ENCODE measurements at regions not wholly inside any gene's neighbourhood (a gene's known extent, or its start where the extent isn't known, plus 50 kb on each side); places are given as distances from the start of the nearest gene placed in this dataset.
"Not testable (repeated sequence)": the region's sequence is repeated elsewhere in the genome, so short reads cannot be mapped to it uniquely, and the experiment has no call there.

DNA sequence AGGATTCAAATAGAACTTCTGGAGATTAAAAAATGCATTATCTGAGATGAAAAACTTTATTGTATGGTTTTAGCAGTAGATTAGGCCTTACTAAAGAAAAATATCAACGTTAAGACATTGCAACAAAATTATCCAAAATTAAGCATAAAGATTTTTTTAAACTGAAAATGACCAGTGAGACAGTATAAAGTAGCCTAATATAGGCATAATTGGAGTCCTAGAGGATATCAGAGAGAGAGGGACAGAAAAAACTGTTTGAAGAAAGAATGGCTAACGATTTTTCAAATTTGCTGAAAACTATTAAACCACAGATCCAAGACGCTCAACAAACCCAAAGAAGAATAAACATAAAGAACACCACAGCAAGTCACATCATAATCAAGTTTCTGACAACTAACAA lies 149.5 kb upstream of the LMNTD1 start:
- no peak for DNase-seq
- Histone ChIP-seq H3K36me3 (no peaks in the 10 kb centered on the region), H3K27ac (no peak overlapping the region), H3K4me3 (no peak overlapping the region), H3K9me3 (no peaks in the 10 kb centered on the region), H3K27me3 (no peaks in the 10 kb centered on the region), H3K4me1 (no peaks in the 10 kb centered on the region)
- in situ Hi-C loops (cut with MboI; ENCODE audit: low sequenced_read_pairs in 4 of 4) (no loop called here), intact Hi-C loops (cut with DNase I; ENCODE audit: low total_unique reads) (no loop called here)
- TF ChIP-seq, protein P1, sequence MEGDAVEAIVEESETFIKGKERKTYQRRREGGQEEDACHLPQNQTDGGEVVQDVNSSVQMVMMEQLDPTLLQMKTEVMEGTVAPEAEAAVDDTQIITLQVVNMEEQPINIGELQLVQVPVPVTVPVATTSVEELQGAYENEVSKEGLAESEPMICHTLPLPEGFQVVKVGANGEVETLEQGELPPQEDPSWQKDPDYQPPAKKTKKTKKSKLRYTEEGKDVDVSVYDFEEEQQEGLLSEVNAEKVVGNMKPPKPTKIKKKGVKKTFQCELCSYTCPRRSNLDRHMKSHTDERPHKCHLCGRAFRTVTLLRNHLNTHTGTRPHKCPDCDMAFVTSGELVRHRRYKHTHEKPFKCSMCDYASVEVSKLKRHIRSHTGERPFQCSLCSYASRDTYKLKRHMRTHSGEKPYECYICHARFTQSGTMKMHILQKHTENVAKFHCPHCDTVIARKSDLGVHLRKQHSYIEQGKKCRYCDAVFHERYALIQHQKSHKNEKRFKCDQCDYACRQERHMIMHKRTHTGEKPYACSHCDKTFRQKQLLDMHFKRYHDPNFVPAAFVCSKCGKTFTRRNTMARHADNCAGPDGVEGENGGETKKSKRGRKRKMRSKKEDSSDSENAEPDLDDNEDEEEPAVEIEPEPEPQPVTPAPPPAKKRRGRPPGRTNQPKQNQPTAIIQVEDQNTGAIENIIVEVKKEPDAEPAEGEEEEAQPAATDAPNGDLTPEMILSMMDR (IDR thresholded peaks at IDR 0.05 in 4 of 5, conservative IDR thresholded peaks at IDR 0.05 in 1 of 5) = no peak
- no peak for TF ChIP-seq POLR2A (IDR thresholded peaks at IDR 0.05)
- no peak for ATAC-seq

DNA sequence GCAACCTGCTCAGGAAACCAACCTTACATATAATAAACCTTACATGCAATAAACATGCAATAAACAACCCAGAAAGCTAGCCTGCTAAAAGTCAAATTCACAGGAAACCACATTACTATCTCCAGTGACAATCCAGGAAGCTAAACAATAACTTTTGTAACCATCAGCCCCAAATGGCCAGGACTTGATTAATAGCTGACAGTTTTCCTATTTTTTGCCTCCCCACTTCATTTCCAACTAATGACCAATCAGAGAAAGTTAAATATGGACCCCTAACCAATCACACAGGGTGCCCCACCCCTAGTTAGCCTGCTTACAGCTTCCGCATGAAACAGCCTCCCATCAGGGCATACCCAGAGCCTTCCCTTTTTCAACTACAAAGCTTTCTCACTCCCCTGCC lies 152.2 kb upstream of the LMNTD1 start:
- Histone ChIP-seq H3K9me3 (no peaks in the 10 kb centered on the region), H3K4me3 (no peak overlapping the region), H3K27me3 (no peaks in the 10 kb centered on the region), H3K27ac (no peak overlapping the region), H3K36me3 (no peaks in the 10 kb centered on the region), H3K4me1 (no peaks in the 10 kb centered on the region)
- intact Hi-C loops (cut with DNase I; ENCODE audit: low total_unique reads) (no loop called here), in situ Hi-C loops (cut with MboI; ENCODE audit: low sequenced_read_pairs in 4 of 4) (no loop called here)
- ATAC-seq (no peak), DNase-seq (no peak)
- TF ChIP-seq, protein P1 (IDR thresholded peaks at IDR 0.05 in 4 of 5, conservative IDR thresholded peaks at IDR 0.05 in 1 of 5) = no peak
- TF ChIP-seq POLR2A (IDR thresholded peaks at IDR 0.05) = no peak

DNA sequence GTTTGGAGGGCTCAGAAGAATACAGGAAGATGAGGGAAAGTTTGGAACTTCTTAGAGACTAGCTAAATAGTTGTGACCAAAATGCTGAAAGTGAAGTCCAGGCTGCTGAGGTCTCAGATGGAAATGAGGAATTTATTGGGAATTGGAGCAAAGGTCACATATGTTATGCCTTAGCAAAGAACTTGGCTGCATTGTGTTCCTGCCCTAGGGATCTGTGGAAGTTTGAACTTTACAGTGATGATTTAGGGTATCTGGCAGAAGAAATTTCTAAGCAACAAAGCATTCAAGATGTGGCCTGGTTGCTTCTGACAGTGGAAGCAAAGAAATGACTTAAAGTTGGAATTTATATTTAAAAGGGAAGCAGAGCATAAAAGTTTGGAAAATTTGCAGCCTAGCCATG lies 153.6 kb upstream of the LMNTD1 start:
- H3K27me3 ChIP-seq; H3K9me3 ChIP-seq; H3K27ac ChIP-seq; intact Hi-C loops (cut with DNase I; ENCODE audit: low total_unique reads); H3K4me1 ChIP-seq; ATAC-seq; H3K4me3 ChIP-seq; in situ Hi-C loops (cut with MboI; ENCODE audit: low sequenced_read_pairs in 4 of 4); DNase-seq; H3K36me3 ChIP-seq: not testable (repeated sequence)

DNA sequence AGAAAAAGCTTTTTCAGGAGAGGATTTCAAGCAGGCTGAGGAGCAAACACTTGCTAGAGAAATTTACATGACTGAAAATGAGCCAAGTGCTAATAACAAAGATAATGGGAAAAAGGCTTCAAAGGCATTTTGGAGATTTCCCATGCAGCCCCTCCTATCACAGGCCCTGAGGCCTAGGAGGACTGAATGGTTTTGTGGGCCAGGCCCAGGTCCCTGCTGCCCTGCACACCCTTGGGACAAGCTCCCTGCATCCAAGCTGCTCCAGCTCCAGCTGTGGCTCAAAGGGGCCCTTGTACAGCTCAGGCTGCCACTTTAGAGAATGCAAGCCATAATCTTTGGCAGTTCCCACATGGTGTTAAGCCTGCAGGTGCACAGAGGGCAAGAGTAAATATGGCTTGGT lies 154.0 kb upstream of the LMNTD1 start:
- Histone ChIP-seq H3K27ac (no peak overlapping the region), H3K4me3 (no peak overlapping the region), H3K4me1 (no peaks in the 10 kb centered on the region), H3K36me3 (no peaks in the 10 kb centered on the region), H3K27me3 (no peaks in the 10 kb centered on the region), H3K9me3 (no peaks in the 10 kb centered on the region)
- DNase-seq = no peak
- ATAC-seq = no peak
- in situ Hi-C loops (cut with MboI; ENCODE audit: low sequenced_read_pairs in 4 of 4) (no loop called here), intact Hi-C loops (cut with DNase I; ENCODE audit: low total_unique reads) (no loop called here)
- TF ChIP-seq POLR2A (IDR thresholded peaks at IDR 0.05) = no peak
- TF ChIP-seq, protein P1 (IDR thresholded peaks at IDR 0.05 in 4 of 5, conservative IDR thresholded peaks at IDR 0.05 in 1 of 5) = no peak

DNA sequence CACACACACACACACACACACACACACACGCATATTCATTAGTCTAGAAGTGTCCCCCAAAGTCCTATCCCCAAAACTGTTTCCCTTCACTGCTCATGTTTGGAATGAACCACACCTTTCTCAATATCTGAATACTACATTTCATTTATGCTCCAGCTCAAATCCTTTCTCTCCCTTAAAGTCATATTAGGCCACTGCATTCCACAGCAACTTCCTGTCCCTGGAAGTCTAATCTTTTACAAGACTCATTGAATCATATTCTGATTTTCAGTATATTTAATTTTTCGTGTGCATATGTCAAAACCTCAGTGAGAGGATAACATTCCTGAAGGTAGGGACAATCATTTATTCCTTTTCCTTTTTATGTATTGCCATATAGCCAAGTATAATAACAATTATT lies 155.6 kb upstream of the LMNTD1 start:
- Histone ChIP-seq H3K9me3 (no peaks in the 10 kb centered on the region), H3K4me1 (no peaks in the 10 kb centered on the region), H3K27me3 (no peaks in the 10 kb centered on the region), H3K27ac (no peak overlapping the region), H3K36me3 (no peaks in the 10 kb centered on the region), H3K4me3 (no peak overlapping the region)
- DNase-seq = no peak
- ATAC-seq = no peak
- in situ Hi-C loops (cut with MboI; ENCODE audit: low sequenced_read_pairs in 4 of 4) = no loop called here
- intact Hi-C loops (cut with DNase I; ENCODE audit: low total_unique reads) = no loop called here
- no peak for TF ChIP-seq POLR2A (IDR thresholded peaks at IDR 0.05)
- TF ChIP-seq, protein P1 (IDR thresholded peaks at IDR 0.05 in 4 of 5, conservative IDR thresholded peaks at IDR 0.05 in 1 of 5) = no peak

Data from gastrocnemius medialis (tissue), 4 donors.